ENCODE measurements at regions not wholly inside any gene's neighbourhood (a gene's known extent, or its start where the extent isn't known, plus 50 kb on each side); places are given as distances from the start of the nearest gene placed in this dataset.

DNA sequence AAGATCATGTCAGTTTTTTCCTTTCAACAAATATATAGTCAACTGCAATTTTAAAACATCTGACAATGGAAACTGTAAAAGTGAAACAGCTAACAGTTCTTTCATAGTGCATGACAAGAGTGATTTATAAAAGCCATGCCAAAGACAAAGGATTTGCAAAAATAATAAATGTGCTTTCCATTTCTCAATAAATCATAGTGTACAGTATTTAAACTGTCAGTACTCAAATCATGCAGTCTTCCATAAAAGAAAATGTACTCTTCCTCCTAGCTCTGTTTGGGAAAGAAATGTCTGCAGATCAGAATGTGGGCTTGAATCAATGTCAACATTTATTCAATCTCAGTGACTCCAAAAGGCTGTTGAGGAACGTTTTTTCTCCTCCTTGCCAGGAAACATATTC is 131.7 kb upstream of the PDE1A start:
- Histone ChIP-seq H3K4me1 (replicated peaks in 1 of 2) (peaks cover 0 to 2% of the 10 kb centered on the region in 2 donors), H3K27ac (no peak overlapping the region), H3K4me3 (no peak overlapping the region)
- peak in 1 of 8 experiments; percentile 39 for ATAC-seq (replicated peaks in 6 of 8)
- in situ Hi-C loops (cut with MboI; ENCODE audit: low pct_unique_long_range_greater_than_20kb in 2 of 9, low sequenced_read_pairs in 9 of 9, unreplicated experiment in 9 of 9): no loop called here
- 0 to 56% (median 37%) methylated on average over 1 of the region's 1 CpG; no CpG with 5 or more reads in 2 of the 10 experiments for WGBS, 10 experiments

DNA sequence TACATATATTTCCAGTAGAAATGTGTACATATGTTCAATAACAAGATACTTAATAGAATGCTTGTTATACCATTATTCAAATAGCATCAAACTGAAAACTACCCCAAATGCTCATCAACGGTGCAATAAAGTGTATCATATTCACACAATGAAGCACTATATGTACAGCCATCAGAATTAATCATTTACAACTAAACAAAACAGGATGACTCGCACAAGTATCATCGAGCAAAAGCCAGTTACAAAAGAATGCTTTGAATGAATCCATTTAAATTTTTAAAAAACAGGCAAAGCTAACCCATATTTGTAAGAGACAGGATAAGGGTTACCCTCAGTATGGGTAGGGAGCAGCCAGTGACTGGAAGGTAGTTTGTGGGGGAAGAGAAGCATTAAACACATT is 132.8 kb upstream of the PDE1A start:
- in situ Hi-C loops (cut with MboI; ENCODE audit: low pct_unique_long_range_greater_than_20kb in 2 of 9, low sequenced_read_pairs in 9 of 9, unreplicated experiment in 9 of 9): no loop called here
- 14 to 100% (median 82%) methylated on average over 1 to 3 of the region's 3 CpGs; no CpG with 5 or more reads in 1 of the 10 experiments for WGBS, 10 experiments
- no peak overlapping the region for H3K4me3 ChIP-seq
- H3K27ac ChIP-seq: no peak overlapping the region
- H3K4me1 ChIP-seq (replicated peaks in 1 of 2): peaks cover 0 to 2% of the 10 kb centered on the region in 2 donors
- ATAC-seq (replicated peaks in 6 of 8): no peak

DNA sequence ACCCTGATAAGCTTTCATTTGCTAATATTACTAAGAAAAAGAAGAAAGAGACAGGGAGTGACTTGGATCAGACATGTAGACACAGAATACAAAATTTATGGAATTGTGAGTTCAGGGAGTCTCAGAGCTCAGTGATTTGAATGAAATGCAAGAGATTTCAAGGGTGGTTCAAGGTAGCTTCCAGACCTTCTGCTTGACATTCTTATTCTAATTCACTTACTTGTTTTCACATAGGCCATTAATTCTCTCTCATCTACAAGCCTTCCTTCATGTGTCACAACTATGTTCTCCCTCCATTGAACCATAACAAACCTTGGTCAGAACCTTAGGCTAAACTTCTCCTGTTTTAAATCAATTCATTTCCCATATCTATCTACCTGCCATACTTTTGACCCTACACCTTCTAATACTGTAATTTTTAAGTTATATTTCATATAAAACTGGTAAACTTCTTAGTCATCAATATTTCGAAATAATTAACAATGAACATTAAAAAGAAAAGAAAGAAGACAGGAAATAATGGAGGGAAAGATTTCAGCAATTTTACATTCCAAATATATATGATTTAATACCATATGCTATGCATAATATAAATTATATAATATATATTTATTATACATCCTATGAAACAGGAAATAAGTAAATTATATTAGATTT is 139.2 kb upstream of the PDE1A start:
- WGBS, 10 experiments: 13 to 100% (median 73%) methylated on average over 1 of the region's 1 CpG; no CpG with 5 or more reads in 1 of the 10 experiments
- in situ Hi-C loops (cut with MboI; ENCODE audit: low pct_unique_long_range_greater_than_20kb in 2 of 9, low sequenced_read_pairs in 9 of 9, unreplicated experiment in 9 of 9): no loop called here
- peak in 2 of 8 experiments; percentile 48 to 58 for ATAC-seq (replicated peaks in 6 of 8)
- Histone ChIP-seq H3K4me3 (no peak overlapping the region), H3K27ac (no peak overlapping the region), H3K4me1 (replicated peaks in 1 of 2) (peaks cover 0 to 3% of the 10 kb centered on the region in 2 donors)

DNA sequence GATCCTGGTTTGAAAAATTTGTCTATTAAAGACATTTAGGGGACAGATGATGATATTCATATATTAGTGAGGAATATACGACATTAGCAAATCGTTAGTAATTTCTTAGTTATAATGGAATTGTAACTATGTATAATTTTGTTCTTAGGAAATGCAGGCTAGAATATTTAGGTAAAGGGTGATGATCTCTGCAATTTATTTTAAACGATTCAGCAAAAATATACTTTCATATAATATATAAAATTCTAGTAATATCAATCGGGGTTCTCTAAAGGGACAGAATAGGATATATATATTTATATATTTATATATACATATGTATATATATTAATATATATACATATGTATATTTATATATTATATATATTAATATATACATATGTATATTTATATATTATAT is 142.5 kb upstream of the DNAJC10 start:
- Histone ChIP-seq H3K4me1 (replicated peaks in 1 of 2) (no peaks in the 10 kb centered on the region), H3K27ac (no peak overlapping the region), H3K4me3 (no peak overlapping the region)
- 50 to 100% (median 95%) methylated on average over 2 to 4 of the region's 4 CpGs for WGBS, 10 experiments
- in situ Hi-C loops (cut with MboI; ENCODE audit: low pct_unique_long_range_greater_than_20kb in 2 of 9, low sequenced_read_pairs in 9 of 9, unreplicated experiment in 9 of 9): no loop called here
- no peak for ATAC-seq (replicated peaks in 6 of 8)

DNA sequence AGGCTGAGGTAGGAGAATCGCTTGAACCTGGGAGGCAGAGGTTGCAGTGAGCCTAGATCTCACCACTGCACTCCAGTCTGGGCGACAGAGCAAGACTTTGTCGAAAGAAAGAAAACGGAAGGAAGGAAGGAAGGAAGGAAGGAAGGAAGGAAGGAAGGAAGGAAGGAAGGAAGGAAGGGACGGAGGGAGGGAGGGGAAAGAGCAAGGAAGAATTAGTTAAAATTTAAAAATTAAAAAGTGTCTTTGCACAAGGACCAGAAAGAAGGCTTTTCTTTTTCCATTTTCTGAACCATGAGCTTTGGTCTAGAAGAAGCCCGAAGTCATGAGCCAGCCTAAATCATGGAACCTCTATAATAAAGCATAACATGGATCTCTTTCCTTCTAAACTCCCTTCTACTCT is 138.2 kb upstream of the DNAJC10 start:
- no peaks in the 10 kb centered on the region for H3K4me1 ChIP-seq (replicated peaks in 1 of 2)
- no peak overlapping the region for H3K4me3 ChIP-seq
- in situ Hi-C loops (cut with MboI; ENCODE audit: low pct_unique_long_range_greater_than_20kb in 2 of 9, low sequenced_read_pairs in 9 of 9, unreplicated experiment in 9 of 9): no loop called here
- H3K27ac ChIP-seq: no peak overlapping the region
- 69 to 100% (median 96%) methylated on average over 1 to 2 of the region's 6 CpGs; no CpG with 5 or more reads in 2 of the 10 experiments for WGBS, 10 experiments
- ATAC-seq (replicated peaks in 6 of 8): no peak

DNA sequence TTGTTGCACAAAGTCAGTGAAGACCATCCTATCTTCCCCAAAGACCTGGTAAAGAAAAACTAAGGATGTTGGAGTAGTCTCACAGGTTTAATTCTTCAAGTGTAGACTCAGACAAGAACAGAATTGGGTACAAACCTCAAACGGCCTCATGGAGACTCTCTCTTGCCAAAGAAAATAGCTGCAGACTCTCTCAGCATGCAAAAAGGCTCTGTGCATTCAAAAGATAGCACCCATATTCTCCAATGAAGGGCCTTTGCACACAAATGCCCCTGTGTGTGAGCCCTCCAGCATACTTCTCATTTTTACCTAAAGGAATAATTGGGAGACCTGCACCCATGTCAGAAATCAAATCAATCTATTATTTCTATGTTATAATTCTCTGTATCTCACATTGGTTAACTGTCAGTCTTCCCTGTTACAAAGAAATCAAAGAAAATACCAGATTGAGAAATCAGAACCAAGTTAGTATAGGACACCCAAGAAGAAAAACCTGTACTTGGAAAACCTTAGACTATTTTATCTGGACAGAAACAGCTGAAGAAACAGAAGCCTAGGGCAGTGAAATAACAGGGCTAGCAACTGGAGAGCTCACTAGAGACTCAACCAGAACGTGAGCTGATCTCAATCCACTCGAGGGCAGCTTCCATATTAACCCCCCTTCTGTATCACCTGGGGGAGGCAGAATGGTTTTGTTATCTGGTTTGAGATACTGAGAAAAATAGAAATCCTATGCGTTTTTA is 134.7 kb upstream of the DNAJC10 start:
- no peak overlapping the region for H3K4me3 ChIP-seq
- 42 to 94% (median 77%) methylated on average over 2 to 4 of the region's 4 CpGs for WGBS, 10 experiments
- H3K27ac ChIP-seq: no peak overlapping the region
- ATAC-seq (replicated peaks in 6 of 8): no peak
- in situ Hi-C loops (cut with MboI; ENCODE audit: low pct_unique_long_range_greater_than_20kb in 2 of 9, low sequenced_read_pairs in 9 of 9, unreplicated experiment in 9 of 9): no loop called here
- no peaks in the 10 kb centered on the region for H3K4me1 ChIP-seq (replicated peaks in 1 of 2)

DNA sequence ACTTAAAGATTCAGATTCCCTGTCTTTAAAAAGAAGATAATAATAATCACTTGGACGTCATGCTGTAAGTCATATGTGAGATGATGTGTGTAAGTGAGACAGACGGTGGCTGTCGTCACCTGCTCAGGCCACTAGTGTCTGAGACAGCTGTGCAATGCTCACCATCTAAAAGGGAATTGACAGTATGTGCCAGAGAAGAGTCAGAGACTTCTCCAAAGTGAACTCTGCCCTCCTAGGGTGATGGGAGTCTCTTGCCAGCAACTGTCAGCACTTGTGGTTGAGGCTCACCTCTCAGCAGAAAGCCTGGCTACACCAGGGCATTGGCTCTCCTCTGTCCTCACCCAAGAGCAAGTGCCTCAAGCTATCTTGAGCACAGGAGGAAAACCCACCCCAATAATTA is 131.6 kb upstream of the DNAJC10 start:
- Histone ChIP-seq H3K27ac (no peak overlapping the region), H3K4me3 (no peak overlapping the region), H3K4me1 (replicated peaks in 1 of 2) (peaks cover 0 to 2% of the 10 kb centered on the region in 2 donors)
- no peak for ATAC-seq (replicated peaks in 6 of 8)
- in situ Hi-C loops (cut with MboI; ENCODE audit: low pct_unique_long_range_greater_than_20kb in 2 of 9, low sequenced_read_pairs in 9 of 9, unreplicated experiment in 9 of 9): no loop called here
- WGBS, 10 experiments: 46 to 100% (median 79%) methylated on average over 1 to 3 of the region's 3 CpGs; no CpG with 5 or more reads in 4 of the 10 experiments

DNA sequence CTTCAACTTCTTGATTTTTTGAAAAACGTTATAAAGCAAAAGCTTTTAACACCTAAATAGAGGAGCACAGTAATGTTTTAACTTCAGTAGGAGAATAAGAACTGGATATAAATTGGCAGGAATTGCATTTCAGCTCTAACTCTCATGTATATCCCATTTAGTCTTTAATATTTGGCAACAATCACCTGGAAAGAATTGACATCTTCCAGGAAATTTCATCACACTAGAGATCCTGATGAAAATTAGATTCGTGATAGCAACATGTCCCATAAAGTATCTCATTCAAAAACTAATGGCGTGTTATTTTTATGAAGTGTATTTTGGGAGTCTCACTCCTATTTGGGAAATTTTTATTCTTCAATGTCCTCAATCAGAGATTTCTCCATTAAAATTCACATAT is 131.1 kb upstream of the DNAJC10 start:
- Histone ChIP-seq H3K27ac (no peak overlapping the region), H3K4me3 (no peak overlapping the region), H3K4me1 (replicated peaks in 1 of 2) (peaks cover 0 to 2% of the 10 kb centered on the region in 2 donors)
- 40 to 100% (median 81%) methylated on average over 1 to 3 of the region's 3 CpGs for WGBS, 10 experiments
- ATAC-seq (replicated peaks in 6 of 8): no peak
- in situ Hi-C loops (cut with MboI; ENCODE audit: low pct_unique_long_range_greater_than_20kb in 2 of 9, low sequenced_read_pairs in 9 of 9, unreplicated experiment in 9 of 9): no loop called here

DNA sequence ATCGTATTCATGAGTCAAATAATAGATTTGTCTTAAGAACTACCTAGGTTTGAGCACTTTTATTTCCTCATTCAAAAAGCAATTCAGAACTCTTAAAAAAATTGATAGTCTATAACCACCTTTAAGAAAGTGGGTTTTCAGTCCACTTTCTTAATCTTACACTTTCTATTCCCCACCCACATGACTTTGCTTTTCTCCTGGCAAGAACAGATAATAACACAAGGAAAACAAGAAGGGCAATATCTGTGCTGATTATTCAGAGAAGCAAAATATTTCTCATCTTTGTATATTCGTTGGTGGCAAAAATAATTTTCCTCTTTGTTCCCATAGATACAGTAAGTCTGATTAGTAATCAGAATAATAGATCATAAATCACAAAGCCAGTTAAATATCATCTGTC is 130.6 kb upstream of the DNAJC10 start:
- no peak overlapping the region for H3K27ac ChIP-seq
- in situ Hi-C loops (cut with MboI; ENCODE audit: low pct_unique_long_range_greater_than_20kb in 2 of 9, low sequenced_read_pairs in 9 of 9, unreplicated experiment in 9 of 9): no loop called here
- WGBS, 10 experiments: 75 to 100% (median 93%) methylated on average over 2 of the region's 2 CpGs; no CpG with 5 or more reads in 1 of the 10 experiments
- H3K4me1 ChIP-seq (replicated peaks in 1 of 2): peaks cover 0 to 2% of the 10 kb centered on the region in 2 donors
- no peak overlapping the region for H3K4me3 ChIP-seq
- ATAC-seq (replicated peaks in 6 of 8): no peak

DNA sequence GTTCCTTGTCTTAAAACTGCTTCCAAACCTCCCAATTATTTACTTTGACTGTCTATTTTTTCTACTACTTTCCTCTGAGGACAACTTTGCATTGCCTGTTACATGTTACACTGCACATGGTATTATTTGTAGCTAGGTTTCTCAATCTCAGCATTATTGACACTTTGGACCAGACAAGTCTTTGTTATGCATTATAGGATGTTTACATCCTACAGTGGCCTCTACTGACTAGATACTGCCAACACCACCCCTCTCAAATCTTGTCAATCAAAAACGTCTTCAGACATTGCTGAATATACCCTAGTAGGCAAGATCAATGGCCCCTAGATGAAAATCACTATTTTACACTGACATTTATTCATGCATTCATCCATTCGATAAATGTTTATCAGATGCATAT is 129.6 kb upstream of the DNAJC10 start:
- peaks cover under 1 to 2% of the 10 kb centered on the region in 2 donors for H3K4me1 ChIP-seq (replicated peaks in 1 of 2)
- in situ Hi-C loops (cut with MboI; ENCODE audit: low pct_unique_long_range_greater_than_20kb in 2 of 9, low sequenced_read_pairs in 9 of 9, unreplicated experiment in 9 of 9): no loop called here
- no peak overlapping the region for H3K4me3 ChIP-seq
- no peak for ATAC-seq (replicated peaks in 6 of 8)
- 46 to 100% (median 77%) methylated on average over 1 to 2 of the region's 2 CpGs; no CpG with 5 or more reads in 1 of the 10 experiments for WGBS, 10 experiments
- H3K27ac ChIP-seq: no peak overlapping the region

DNA sequence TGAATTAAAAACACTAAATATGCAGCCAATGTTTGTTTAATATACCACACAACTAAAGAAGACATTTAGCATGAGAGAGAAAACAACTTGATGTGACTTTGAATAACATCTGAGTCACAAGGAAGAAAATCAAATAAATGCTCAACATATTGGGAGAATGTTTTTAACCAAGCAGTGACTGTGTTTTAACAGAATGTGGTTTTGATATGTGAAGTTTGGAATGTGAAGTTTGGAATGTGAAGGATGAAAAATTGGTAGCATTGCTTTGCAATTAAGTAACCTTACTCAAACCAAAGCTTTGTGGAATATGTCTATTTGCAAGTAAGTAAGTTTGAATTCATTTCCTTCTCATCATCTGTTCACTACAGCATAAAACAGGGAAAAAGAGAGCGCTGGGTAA is 128.2 kb upstream of the DNAJC10 start:
- in situ Hi-C loops (cut with MboI; ENCODE audit: low pct_unique_long_range_greater_than_20kb in 2 of 9, low sequenced_read_pairs in 9 of 9, unreplicated experiment in 9 of 9): no loop called here
- Histone ChIP-seq H3K27ac (no peak overlapping the region), H3K4me3 (no peak overlapping the region), H3K4me1 (replicated peaks in 1 of 2) (peaks cover 2 to 13% of the 10 kb centered on the region in 2 donors)
- WGBS, 10 experiments: 6 to 100% (median 88%) methylated on average over 1 of the region's 1 CpG; no CpG with 5 or more reads in 3 of the 10 experiments
- peak in 2 of 8 experiments; percentile 43 to 56 for ATAC-seq (replicated peaks in 6 of 8)

DNA sequence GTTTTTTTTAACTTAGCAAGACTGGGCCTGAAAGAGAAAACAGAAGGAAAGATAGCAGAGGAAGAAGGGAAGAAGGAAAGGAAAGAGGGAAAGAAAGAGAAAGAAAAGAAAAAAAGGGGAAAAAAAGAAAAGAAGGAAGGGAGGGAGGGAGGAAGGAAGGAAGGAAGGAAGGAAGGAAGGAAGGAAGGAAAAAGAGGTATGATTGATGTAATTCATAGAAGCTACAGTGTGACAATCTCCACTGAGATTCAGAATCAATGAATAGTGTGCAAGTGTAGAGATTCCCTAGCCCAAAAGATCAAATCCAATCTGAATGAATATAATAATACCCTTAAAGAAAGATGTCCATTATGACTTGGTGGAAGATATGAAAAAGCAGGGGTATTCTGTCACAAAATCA is 126.9 kb upstream of the DNAJC10 start:
- ATAC-seq (replicated peaks in 6 of 8): no peak
- Histone ChIP-seq H3K27ac (no peak overlapping the region), H3K4me3 (no peak overlapping the region), H3K4me1 (replicated peaks in 1 of 2) (peaks cover 2 to 24% of the 10 kb centered on the region in 2 donors)
- in situ Hi-C loops (cut with MboI; ENCODE audit: low pct_unique_long_range_greater_than_20kb in 2 of 9, low sequenced_read_pairs in 9 of 9, unreplicated experiment in 9 of 9): no loop called here

DNA sequence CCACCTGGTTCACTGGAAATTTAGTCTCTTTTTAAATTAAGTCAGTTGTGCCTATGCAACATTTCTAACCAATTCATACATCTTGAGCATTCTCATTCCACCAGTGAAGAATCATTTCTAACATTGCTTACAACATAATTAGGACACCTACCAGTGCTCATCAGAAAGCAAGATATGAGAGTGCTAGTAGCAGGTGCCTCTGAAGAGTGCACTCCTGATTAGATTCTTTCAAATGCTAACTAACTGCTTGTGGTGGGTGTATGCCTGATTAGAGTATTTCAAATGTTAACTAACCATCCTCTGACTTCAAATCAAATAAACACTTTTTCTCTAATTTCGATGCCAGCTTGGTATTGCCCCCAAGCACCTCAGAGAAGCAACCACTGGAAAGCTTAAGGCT is 124.3 kb upstream of the DNAJC10 start:
- Histone ChIP-seq H3K4me3 (no peak overlapping the region), H3K27ac (no peak overlapping the region), H3K4me1 (replicated peaks in 1 of 2) (peaks cover 2 to 24% of the 10 kb centered on the region in 2 donors)
- WGBS, 10 experiments: 8 to 100% (median 24%) methylated on average over 1 of the region's 1 CpG; no CpG with 5 or more reads in 4 of the 10 experiments
- ATAC-seq (replicated peaks in 6 of 8): peak in 3 of 8 experiments; percentile 52 to 58 (median 56)
- in situ Hi-C loops (cut with MboI; ENCODE audit: low pct_unique_long_range_greater_than_20kb in 2 of 9, low sequenced_read_pairs in 9 of 9, unreplicated experiment in 9 of 9): no loop called here
